SK-MEL-5 (cell line): ENCODE measurements at regions not wholly inside any gene's neighbourhood (a gene's known extent, or its start where the extent isn't known, plus 50 kb on each side); places are given as distances from the start of the nearest gene placed in this dataset.

Experiments
- DNase-seq: peaks from one replicate; pipeline ENCODE4 v3.0.0-alpha.2; 2016; ENCODE audit warnings: low read depth, low spot score
- in situ Hi-C: cut with HindIII; loops from 2 replicates; pipeline ENCODE4 v1.10.0; 2016; ENCODE audit warnings: low sequenced_read_pairs, high pct_unique_total_duplicates, low pct_unique_long_range_greater_than_20kb

DNA sequence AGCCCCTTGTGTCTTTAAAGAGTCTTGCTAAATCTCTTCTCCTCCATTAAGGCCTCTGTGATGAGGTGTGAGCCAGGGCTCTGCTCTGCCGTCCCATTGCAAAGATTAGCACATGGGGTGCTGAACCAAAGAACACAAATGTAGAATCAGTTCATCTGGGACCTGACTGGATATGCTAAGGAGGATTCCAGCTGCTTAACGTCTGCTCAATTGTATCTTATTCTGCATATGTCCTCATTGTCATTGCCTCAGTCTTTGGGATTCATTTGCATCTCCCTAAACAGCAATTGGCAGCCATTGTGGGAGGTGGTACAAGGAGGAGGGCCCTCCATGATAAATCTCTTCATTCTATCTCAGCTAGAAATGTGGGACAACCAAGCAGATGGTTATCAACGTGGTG is 106.3 kb upstream of the ADAMTS18 start:
- no peak for DNase-seq
- in situ Hi-C loops: no loop called here

DNA sequence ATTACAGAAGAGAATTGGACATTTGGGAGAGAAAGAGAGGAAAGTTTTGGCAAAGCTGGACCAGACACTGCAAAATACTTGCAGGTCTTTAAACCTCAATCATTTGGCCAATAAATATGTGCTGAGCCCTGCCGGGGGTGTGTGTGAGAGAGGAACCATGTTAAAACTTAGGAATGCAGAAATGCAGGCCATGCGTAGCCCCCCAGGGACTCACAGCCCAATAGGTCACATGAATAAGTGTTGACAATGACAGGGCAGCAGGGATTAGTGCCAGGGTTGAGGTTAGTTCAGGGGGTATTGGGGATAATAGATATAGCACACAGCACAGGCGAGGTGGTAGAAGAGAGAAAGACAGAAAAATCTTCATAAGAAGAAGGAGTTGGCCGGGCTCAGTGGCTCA is 113.3 kb upstream of the ADAMTS18 start:
- in situ Hi-C loops: no loop called here

DNA sequence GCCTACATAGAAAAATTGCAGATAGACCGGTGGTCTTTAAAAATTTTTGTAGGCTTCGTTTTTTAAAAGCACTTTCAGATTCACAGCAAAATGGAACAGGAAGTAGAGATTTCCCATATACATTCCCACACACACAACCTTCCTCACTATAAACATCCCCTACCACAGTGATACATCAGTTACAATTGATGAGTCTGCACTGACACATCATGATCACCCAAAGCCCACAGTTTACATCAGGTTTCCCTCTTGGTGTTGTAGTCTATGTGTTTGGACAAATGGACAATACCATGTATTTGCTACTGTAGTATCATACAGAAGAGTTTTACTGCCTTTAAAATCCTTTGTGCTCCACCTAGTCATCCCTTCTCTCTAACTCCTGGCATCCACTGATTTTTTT is 113.9 kb upstream of the ADAMTS18 start:
- in situ Hi-C loops: no loop called here
- DNase-seq: no peak

More for the DNA sequence above, 113.3 kb upstream of the ADAMTS18 start:
- DNase-seq: no peak

DNA sequence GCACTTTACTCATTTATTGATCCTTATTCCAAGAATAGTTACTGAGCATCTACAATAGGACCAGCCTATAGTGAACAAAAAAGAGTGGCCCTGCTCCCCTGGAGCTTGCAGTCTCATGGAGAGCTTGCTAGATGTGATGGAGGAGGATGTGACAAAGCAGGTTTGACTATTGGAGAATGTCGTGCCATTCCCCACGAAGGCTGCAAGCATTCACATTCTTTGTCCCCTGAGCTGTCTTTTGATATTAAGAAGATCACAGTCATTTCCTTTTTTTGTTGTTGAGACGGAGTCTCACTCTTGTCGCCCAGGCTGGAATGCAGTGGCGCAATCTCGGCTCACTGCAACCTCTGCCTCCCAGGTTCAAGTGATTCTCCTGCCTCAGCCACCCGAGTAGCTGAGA is 115.0 kb upstream of the ADAMTS18 start:
- in situ Hi-C loops: no loop called here
- DNase-seq: no peak

DNA sequence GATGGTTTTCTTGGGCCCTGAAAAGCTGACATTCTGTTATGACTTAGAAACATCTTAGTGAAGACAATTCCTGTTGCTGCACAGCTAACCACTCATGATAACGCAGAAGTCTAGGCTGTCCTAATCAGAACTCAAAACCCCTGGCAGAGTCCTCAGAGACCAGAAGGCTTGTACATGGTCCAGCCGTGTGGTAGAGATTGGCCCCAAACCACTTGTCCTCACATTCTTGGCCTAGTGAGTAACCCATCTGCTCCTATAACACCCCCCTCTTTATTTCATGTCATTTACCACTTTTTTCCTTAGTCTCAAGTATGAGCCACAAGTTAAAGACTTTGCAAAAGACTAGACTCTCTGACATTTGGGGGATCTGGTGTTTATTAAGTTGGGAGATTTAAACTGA is 116.5 kb upstream of the ADAMTS18 start:
- in situ Hi-C loops: no loop called here
- DNase-seq: no peak

DNA sequence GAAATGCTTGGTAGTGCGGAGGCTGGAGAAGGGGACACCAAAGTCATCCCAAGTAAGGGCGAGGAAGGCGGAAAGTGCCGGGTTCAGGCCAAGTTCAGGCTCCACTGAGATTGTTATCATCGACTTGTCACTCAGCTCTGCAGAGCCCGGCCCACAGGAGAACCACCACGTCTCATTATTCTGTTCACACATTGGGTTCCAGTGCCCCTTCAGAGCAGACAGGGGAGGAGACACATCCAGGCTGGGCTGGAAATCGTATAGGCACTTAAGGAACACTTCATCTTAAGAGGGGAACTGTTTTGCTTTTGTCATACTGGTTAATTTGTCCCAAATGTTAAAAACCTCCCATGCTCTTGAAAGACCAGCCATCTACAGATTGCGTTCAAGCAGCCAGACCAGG is 118.3 kb upstream of the ADAMTS18 start:
- DNase-seq: no peak
- in situ Hi-C loops: no loop called here

DNA sequence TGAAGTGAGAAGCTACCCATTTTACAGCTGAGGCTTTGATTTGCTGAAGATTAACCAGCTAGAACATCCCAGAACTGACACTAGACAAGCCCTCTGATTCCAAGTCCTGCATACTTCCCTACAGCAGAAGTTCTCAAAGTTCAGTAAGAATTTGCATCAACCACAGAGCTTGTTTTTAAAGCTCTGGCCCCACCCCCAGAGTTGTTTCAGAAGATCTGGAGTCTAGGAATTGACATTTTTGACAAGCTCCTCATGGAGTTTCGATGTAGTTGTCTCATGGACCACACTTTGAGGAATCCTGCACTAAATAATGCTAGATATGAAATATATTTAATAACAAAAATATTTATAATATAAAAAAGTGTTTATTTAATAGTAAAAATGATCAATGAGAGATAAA is 120.3 kb upstream of the ADAMTS18 start:
- in situ Hi-C loops: no loop called here
- no peak for DNase-seq

DNA sequence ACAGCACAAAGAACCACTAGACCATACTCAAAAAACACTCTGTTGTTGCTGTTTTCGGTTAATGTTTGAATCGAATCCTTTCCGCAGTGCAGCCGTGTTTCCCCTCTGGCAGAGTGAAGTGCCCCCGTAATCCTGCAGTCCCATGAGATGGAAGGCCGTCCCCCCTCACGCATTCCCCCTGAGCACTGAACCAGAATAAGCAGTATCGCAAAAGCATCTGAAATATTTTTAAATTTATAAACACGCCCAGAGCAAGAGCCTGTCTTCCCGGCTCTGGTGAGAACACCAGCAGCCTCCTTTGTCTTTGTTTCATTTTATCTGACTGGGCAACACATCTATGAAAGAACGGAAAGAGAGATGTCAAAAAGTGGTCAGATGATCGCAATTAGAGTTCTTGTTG is 121.0 kb upstream of the ADAMTS18 start:
- in situ Hi-C loops: no loop called here
- DNase-seq: no peak

DNA sequence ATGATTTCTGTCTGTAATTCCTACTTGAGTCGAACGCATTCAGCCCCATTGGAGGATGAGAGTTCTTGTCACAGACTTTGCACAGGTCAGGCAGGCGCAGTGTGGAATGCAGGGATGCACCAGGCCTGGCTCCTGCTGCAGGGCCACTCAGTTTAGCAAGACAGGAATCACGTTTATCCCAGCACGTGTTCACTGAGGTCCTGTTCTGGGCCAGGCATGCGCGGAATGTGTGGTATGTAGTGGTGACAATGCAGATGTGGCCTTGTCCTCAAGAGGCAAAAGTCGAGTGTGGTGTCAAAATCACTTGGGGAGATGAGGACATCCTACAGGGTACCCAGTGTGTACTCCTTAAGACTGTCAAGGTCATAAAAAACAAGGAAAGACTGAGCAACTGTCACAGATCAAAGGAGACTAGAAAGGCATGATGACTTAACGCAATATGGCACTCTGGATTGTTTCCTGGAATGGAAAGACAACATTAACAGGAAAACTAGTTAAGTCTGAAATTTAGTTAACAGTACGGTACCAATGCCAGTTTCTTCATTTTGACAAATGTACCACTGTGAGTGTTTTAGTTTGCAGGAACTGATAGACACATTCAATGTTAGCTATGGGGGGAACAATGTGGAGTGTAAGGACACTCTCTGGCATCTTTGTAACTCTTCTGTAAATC is 121.5 kb upstream of the ADAMTS18 start:
- no peak for DNase-seq

DNA sequence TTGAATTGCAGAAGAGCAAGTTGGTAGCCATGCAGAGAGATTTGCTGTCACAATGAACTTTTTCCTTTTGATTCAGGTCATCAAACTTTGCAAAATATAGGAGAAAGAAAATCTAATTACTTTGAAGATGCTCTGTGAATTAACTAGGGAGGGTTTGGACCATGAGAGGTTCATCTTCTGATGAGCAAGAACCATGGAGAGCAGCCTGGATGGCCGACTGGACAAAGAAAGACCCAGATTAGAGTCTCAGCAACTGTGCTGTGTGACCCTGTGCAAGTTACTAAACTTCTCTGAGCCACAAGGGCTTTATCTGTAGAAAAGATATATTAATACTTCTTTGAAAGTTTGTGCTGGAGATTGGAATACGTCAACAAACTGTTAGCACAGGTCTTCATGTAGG is 122.6 kb upstream of the ADAMTS18 start:
- no peak for DNase-seq
- in situ Hi-C loops: no loop called here

More for the DNA sequence above, 121.5 kb upstream of the ADAMTS18 start:
- in situ Hi-C loops: no loop called here

DNA sequence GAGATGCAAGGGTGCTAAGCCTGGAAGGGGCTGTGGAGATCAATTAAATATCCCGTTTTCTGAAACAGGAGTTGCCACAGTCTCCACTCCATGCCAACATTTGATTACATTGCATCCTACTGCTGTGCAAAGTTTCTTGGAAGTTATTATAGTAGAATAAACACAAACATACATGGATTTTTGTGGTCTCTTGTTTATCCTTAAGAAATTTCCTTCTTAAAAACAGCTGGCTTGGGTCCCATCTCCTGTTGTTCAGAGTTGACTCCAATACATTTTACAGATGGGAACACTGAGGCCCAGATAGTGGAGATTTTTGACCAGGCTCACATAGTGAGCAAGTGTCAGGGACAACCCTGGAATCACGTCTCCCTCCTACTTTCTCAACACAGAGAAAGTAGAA is 124.0 kb upstream of the ADAMTS18 start:
- in situ Hi-C loops: no loop called here
- no peak for DNase-seq

DNA sequence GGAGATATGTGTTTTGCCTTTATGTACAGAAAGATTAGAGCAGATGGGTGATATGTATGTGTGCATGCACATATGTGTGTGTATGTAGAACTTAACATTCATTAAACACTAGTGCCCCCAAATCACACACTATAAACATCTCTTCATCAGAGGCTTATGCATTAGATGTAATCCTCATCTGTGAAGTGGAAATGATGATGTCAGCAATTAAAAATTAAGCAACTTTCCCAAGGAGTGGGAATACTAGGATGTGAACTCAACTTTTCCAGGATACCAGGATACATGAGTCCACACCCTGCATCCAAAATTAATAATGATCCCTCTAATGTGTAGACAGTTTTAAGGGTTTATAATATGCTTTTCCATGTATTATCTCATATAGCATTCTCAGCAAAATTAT is 127.7 kb upstream of the ADAMTS18 start:
- in situ Hi-C loops: no loop called here
- DNase-seq: no peak

DNA sequence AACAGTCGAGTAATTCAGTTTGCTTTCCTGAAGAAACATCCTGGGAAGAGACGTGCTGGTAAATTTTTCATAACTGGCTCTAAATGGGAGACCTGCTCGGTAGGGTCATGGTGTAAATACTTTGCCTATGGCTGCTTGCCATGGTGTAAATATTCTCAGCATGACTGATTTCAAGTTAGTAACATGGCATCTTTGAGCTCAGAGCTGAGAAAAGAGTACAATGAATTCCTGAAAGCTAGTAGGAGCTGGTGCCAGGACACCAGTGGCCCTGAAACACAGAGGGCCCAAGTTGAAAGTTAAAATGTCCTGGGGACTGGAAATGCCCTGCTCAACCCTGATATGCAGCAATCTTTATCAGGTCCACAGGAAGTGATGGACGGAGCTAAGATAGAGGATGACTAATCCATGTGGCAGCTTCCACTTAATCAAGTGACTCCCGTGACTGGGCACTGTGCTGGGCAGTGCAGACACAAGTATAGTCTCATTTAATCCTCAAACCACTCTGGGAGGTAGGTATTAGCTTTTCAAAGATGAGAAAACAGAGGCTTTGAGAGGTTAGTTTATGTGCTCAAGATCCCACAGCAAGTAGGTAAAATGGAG is 130.1 kb upstream of the ADAMTS18 start:
- in situ Hi-C loops: no loop called here

DNA sequence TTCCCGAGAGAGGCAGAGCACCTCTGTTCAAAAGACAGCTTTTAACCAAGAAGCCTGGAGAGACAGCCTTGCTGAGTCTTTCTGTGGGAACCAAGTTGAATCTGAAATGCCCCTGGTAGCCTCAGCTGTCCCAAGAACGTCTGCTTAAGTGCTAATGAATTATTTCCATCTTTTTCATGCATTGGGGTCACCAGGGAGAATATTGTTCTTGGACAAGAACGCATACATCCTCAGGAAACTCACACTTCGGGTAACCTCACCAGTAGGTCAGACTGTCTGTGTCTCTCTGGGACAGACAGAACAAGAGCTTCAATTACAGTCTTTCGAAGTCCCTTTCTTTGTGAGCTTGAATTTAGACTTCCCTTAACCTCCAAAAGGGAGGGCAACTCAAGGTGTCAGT is 134.6 kb upstream of the ADAMTS18 start:
- DNase-seq: no peak
- in situ Hi-C loops: no loop called here

More for the DNA sequence above, 130.1 kb upstream of the ADAMTS18 start:
- DNase-seq: no peak

DNA sequence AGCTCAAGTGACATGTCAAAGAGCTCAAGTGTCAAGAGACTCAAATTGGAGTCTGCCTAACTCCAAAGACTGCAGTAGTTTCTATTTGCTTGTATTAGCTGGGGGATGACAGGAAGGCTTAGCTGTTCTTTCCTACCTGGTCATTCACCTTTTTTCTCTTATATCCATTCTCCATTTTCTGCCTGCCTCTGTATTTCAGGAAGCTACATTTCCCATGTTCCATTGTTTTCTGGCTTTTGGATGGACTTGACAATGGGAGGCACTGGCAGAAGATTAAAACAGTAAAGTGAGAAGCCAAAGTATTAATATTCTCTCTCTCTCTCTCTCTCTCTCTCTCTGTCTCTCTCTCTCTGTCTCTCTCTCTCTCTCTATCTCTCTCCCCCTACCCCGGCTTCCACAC is 135.7 kb upstream of the ADAMTS18 start:
- no peak for DNase-seq
- in situ Hi-C loops: no loop called here

DNA sequence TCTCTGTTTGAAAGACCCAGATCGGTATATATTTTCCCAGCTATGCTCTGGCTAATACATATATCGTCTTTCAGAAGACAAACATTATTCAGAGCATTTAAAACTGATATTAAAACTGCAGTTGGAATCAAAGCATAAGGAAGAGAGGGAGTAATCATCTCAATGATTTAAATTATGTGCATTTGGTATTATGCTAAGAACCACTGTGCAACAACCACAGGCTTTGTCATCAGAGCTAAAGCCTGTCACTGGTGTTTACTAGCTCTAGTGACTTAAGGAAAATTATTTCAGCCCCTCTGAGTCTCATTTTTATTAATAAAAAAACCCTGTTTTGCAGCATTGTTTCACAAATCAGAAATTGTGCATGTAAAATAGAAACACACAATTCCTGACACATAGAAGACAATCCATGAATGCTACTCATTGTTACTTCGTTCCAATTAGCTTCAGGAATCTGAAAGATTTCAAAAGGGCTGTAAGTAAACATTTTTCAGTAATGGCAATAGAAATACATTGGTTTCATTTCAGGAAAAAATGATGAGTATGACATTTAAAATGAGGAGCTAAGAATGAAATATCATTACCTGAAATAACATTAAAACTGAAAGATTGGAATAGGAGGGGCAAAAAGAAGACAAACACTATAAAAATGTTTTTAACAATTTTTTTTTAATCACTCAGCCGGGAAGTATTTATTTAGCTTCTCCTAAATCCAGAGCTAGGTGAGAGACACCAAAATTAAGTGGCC is 136.5 kb upstream of the ADAMTS18 start:
- in situ Hi-C loops: no loop called here
- DNase-seq: no peak

DNA sequence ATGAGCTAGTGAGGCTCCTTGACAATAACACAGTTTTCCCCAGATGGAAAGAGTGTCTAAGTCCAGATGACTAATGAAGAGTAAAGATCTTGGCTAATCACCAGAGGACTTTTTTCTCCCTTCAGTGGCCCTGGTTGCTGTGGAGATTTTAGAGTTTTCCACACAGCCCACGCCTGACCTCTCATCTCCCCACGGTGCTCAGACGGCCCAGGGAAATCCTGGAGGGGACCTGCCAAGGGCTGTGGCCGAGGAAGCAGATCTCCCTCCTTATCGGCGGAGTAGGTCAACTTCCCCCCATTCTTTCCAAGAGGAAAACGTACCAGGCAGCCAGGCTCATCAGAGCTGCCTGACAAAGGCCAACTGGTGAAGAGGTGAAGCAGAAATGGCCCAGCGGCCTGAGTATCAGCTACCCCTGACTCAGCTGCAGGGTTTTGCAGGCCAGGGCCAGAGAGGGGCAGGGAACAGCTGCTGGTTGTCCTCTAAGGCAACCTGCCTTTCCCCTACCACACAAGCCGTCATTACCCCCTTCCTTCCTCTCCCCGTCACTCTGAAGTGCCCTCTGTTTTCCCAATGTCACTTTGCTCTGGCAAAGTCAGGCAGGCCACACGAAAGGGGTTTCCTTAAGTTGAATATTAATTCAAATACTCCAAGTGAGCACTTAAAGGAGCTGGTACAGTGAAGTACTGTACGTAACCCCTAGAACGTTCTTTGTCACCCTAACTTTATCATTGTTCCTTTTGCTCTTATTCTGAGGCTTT is 140.2 kb upstream of the ADAMTS18 start:
- in situ Hi-C loops: no loop called here
- DNase-seq: no peak

DNA sequence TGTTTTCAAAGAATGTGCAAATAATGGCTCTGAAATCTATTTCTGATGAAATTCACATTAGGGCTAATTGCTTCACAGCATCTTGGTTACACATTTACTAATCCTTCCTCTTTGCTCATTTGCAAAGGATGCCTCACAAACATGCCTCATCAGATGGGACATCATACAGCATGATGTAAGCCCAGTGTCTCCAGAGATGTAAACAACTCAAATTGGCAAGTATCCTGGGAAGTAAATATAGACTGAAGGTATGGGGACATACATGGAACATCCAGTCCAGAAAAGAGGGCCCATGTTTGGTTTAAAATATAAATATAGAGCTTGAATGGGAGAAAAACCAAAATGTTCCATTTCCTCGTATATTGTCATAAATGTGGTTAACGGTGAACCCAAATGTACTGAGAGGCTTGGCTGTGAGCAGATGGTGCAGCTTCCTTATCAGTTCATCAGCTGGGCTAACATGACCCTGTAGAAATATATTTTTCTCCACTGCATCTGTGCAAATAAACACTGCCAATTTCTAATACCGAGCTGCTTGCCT is 142.9 kb upstream of the NUDT7 start:
- in situ Hi-C loops: no loop called here
- no peak for DNase-seq
